SK-N-SH (cell line): ENCODE measurements at regions not wholly inside any gene's neighbourhood (a gene's known extent, or its start where the extent isn't known, plus 50 kb on each side); places are given as distances from the start of the nearest gene placed in this dataset.

Experiments used
- POLR2AphosphoS5 ChIP-seq: IDR thresholded peaks from 2 replicates; pipeline ENCODE4 v1.6.1; 2012; ENCODE audit warnings: low read depth, low read length
- RFX5 ChIP-seq: IDR thresholded peaks from 2 replicates; pipeline ENCODE4 v1.6.1; 2012; ENCODE audit warnings: mild to moderate bottlenecking, improper control_type of control experiment, low read length
- TAF1 ChIP-seq: IDR thresholded peaks from 2 replicates; pipeline ENCODE4 v1.6.1; 2012; ENCODE audit warnings: low read depth, mild to moderate bottlenecking, low read length, moderate library complexity, borderline replicate concordance
- TF ChIP-seq, protein P1 (sequence below): IDR thresholded peaks from 2 replicates; pipeline ENCODE4 v1.4.0; 2012; ENCODE audit warnings: low read depth
- TF ChIP-seq, protein P2 (sequence below): fragments of 200-600 bp; sonication (generic); IDR thresholded peaks from 2 replicates; pipeline ENCODE4 v1.6.1; 2017; ENCODE audit warnings: antibody characterized with exemption, mild to moderate bottlenecking, moderate library complexity
- TF ChIP-seq, protein P3 (sequence below): IDR thresholded peaks from 2 replicates; pipeline ENCODE4 v1.6.1; 2012; ENCODE audit warnings: mild to moderate bottlenecking, low read depth, low read length, moderate library complexity

DNA sequence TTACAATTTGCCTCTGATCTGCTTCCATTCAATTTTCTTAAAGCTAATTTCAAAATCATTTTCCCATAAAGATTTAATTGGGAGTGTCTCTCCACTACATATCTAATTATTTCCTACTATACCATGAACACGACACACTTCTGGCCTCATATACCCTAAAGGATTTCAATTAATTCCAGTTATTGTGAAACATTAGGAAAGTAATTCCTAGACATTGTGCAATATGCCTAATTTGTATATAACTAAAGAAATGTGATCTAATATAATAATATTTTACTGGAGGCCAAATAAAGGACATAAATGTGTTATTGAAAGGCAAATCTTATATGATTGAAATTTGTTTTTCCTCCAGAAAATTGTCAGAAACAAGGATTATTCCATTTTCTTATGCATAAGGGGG lies 727.2 kb upstream of the ADGRL2 start:
- TF ChIP-seq RFX5 (no peak), TAF1 (no peak), POLR2AphosphoS5 (no peak)
- TF ChIP-seq, protein P1, sequence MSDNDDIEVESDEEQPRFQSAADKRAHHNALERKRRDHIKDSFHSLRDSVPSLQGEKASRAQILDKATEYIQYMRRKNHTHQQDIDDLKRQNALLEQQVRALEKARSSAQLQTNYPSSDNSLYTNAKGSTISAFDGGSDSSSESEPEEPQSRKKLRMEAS, result no peak
- TF ChIP-seq, protein P2, sequence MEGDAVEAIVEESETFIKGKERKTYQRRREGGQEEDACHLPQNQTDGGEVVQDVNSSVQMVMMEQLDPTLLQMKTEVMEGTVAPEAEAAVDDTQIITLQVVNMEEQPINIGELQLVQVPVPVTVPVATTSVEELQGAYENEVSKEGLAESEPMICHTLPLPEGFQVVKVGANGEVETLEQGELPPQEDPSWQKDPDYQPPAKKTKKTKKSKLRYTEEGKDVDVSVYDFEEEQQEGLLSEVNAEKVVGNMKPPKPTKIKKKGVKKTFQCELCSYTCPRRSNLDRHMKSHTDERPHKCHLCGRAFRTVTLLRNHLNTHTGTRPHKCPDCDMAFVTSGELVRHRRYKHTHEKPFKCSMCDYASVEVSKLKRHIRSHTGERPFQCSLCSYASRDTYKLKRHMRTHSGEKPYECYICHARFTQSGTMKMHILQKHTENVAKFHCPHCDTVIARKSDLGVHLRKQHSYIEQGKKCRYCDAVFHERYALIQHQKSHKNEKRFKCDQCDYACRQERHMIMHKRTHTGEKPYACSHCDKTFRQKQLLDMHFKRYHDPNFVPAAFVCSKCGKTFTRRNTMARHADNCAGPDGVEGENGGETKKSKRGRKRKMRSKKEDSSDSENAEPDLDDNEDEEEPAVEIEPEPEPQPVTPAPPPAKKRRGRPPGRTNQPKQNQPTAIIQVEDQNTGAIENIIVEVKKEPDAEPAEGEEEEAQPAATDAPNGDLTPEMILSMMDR, result no peak
- TF ChIP-seq, protein P3, sequence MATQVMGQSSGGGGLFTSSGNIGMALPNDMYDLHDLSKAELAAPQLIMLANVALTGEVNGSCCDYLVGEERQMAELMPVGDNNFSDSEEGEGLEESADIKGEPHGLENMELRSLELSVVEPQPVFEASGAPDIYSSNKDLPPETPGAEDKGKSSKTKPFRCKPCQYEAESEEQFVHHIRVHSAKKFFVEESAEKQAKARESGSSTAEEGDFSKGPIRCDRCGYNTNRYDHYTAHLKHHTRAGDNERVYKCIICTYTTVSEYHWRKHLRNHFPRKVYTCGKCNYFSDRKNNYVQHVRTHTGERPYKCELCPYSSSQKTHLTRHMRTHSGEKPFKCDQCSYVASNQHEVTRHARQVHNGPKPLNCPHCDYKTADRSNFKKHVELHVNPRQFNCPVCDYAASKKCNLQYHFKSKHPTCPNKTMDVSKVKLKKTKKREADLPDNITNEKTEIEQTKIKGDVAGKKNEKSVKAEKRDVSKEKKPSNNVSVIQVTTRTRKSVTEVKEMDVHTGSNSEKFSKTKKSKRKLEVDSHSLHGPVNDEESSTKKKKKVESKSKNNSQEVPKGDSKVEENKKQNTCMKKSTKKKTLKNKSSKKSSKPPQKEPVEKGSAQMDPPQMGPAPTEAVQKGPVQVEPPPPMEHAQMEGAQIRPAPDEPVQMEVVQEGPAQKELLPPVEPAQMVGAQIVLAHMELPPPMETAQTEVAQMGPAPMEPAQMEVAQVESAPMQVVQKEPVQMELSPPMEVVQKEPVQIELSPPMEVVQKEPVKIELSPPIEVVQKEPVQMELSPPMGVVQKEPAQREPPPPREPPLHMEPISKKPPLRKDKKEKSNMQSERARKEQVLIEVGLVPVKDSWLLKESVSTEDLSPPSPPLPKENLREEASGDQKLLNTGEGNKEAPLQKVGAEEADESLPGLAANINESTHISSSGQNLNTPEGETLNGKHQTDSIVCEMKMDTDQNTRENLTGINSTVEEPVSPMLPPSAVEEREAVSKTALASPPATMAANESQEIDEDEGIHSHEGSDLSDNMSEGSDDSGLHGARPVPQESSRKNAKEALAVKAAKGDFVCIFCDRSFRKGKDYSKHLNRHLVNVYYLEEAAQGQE, result no peak
